Activated CD4-positive, alpha-beta T cell treated with anti-CD3 and anti-CD28 coated beads, Interleukin-2, amount 50 U/mL, for 4 hours (primary cell): ENCODE measurements at regions not wholly inside any gene's neighbourhood (a gene's known extent, or its start where the extent isn't known, plus 50 kb on each side); places are given as distances from the start of the nearest gene placed in this dataset.

Experiments used
- DNase-seq, 2 experiments: peaks; one replicate each; pipeline ENCODE4 v3.0.0-alpha.2; 2020

DNA sequence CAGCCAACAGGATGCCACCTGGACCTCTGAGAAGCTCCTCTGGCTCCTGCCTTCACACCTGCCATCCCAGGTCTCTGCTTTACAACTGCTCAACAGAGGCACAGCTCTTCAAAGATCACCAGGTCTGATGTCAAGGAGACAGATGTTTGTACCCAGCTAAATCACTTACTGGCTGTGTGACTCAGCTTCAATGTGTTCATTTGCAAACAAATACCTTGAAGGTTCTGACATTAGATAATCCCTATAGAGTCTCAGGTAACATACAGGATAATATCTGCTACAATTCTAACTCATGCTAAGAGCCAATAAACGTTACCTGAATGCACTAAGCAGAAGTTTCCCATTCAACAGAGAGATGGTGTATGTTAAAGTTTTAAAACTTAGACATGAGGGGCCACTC, 163.4 kb upstream of the IGF1R start:
- DNase-seq: no peak

DNA sequence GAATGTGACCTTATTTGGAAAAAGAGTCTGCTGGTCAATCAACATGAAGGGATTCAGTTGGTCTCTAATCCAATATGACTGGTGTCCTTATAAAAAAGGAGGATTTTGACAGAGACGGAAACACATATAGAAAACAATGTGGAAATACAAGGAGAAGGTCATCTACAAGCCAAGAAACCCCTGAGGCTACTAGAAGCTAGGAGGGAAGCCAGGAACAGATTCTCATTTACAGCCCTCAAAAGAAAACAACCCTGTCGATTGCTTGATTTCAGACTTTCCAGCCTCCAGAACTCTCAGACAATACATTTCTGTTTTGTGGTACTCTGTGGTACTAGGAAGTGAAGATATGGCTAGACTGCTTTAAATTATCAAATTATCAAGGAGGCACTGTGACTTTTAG, 162.9 kb upstream of the IGF1R start:
- no peak for DNase-seq

GRCh38 chr15:98493966-98494511, 154.3 kb upstream of the IGF1R start:
- DNase-seq: no peak

DNA sequence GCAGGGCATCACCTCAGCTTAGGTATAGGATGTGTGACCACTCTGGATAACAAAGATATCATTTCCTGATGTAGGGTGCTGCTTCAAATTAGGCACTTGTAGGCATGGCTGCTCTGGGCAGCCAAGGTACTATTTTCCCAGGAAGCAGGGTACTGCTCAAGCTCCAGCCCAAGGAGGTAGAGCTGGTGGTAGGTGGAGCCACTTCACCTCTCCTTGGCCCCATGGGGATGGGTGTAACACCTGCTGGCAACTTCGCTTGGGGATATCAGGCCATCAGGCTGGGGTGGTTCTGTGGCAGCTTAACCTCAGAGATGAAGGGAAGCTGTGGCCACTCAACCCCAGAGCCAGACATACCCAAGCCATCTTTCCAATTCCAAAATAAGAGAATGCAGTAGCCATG, 147.1 kb upstream of the IGF1R start:
- DNase-seq: no peak

- DNase-seq: no peak
Observed at GRCh38 chr15:98501632-98502031, 146.7 kb upstream of the IGF1R start.

DNA sequence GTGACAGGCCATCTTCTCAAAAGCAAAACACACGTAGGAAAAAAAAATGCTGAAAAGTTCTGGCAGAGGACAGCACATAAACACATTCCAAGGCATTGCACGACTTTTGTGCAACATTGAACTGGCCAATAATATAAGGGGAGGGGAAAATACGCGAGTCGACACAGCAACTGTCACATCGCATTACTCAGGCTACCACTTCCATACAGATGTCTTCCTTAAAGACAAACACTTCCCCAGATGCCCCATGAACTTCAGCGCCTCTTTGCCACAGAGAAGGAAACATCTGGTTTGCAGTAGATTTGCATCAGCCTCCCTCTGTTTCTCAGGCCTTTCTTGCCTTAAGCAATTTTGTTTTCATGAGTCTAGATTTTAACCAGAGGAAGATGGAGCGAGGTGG, 144.4 kb upstream of the IGF1R start:
- no peak for DNase-seq

DNA sequence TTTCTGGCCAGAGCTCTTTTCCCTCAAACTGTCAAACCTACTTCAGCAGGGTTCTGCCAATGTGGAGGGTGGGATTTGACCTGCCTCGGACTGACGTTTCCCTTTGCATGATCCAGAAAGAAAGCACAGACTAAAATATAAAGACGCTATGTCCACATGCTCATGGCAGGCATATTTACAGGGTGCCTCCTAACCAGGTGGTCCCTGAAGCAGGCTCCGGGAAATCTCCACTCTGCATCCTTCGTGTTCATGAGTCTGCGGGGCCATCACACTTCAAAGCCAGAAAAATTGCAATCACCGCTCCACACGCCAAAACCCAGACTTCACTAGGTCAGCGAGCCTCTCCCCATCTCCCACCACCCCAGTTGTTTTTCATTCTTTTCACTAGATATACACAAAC, 143.3 kb upstream of the IGF1R start:
- no peak for DNase-seq

DNA sequence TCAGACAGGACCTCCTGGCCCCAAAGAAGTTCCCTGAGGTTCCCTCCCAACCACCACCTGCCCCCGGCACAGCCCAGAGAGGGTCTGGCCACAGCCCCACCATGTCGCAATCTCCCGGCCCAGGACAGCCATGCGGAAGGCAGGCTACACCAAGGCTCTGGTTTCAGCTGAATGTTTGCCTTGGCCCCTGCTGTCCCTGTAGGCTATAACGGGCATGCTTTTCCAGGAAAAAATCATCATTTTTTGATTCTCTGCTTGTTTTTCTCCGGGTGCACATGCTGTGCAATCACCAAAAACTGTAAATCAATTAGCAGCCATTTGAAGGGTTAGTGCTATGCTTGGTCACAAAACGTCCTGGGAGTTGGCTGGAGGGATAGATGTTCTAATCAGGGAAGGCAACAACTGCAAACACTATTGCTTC, 142.7 kb upstream of the IGF1R start:
- DNase-seq: no peak

GRCh38 chr15:98506172-98506571, 142.2 kb upstream of the IGF1R start:
- no peak for DNase-seq

GRCh38 chr15:98506711-98507110, 141.6 kb upstream of the IGF1R start:
- no peak for DNase-seq

GRCh38 chr15:98513428-98513986, 134.8 kb upstream of the IGF1R start:
- DNase-seq: no peak

- no peak for DNase-seq
Observed at GRCh38 chr15:98514034-98514622, 134.2 kb upstream of the IGF1R start.

GRCh38 chr15:98518823-98519561, 129.3 kb upstream of the IGF1R start:
- DNase-seq: peak; percentile 20 to 32

DNA sequence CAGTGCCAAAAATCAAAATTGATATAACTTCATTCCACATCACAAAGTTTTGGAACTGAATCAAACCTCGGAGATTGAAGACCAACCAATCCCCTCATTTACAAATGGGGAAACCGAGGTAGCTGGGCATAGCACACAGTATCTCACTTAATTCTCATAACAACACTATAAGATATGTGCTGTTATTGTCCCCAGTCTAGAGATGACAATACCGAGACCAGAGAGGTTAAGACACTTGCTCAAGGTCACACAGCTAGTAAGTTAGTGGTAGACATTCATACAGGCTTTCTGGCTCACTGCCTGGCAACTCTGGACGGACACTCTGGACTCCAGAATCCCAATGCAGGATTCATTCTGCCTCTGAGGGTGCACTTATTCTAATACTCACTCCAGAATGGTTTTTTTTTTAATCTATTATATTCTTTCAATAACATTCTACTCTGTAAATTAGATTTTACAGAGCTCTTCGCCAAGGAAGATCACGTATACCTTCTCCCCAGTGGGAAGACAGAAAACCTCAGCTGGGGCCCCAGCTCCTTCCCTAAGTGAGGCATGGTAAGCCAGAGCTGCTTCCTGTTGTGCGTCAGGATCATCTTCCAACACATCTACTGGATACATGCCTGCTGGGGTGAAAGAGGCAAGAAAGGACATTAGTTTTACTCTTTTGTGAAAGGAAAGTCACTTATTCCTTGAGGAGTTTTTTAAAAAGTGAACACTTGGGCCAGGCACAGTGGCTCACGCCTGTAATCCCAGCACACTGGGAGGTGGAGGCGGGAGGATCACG, 128.4 kb upstream of the IGF1R start:
- DNase-seq: no peak

- no peak for DNase-seq
Observed at GRCh38 chr15:98522127-98522526, 126.2 kb upstream of the IGF1R start.

GRCh38 chr15:98523912-98524662, 124.3 kb upstream of the IGF1R start:
- no peak for DNase-seq

DNA sequence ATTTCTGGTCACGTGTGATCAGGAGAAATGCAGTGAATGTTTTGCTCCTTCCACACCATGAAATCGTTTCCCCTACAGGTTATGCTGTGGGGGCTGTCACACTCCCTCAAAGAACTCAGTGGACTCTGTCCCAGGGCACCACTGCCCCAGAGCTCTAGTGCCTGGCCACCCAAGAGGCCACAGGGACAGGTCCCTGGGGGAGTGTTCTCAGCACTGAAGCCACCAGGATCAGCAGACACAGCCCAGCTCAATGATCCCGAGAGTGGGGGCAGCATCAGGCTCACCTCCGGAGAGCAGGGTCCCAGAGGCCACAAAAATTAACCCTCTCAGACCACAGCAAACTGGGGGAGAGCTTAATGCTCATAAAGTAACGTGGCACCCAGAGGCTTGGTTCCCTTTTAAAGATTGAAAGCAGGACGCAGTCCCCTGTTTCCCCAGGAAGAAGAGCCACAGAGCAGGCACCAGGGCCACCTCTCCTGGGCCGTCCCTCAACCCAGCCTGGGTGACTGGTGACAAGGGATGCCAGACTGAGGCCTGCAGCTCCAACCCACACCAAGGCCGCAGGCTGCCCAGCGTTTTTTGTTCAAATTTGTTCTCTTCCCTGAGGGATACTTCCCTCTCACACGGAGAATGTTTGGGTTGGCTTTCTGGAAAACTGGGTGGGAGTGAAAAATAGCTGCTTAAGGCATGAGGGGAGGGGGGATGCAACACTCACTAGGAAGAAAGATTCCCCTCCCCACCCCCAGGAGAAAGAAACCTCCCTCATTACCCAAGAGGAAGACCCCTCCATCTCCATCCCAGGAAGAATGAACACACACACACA, 123.3 kb upstream of the IGF1R start:
- no peak for DNase-seq

DNA sequence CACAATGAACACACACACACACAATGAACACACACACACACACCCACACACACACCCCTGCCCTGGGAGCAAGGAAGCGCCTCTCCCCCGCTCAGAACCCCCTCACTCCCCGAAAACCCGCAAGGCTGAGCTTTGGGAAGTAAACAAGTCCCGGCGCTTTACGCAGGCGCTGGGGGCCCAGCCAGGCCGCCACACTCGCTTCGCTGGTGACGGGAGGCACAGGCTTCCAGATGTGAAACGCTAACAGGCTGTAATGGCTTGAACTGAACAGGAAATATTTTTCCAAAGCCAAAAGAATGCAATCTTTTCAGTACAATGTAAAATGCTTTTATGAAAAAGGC, 122.7 kb upstream of the IGF1R start:
- no peak for DNase-seq

DNA sequence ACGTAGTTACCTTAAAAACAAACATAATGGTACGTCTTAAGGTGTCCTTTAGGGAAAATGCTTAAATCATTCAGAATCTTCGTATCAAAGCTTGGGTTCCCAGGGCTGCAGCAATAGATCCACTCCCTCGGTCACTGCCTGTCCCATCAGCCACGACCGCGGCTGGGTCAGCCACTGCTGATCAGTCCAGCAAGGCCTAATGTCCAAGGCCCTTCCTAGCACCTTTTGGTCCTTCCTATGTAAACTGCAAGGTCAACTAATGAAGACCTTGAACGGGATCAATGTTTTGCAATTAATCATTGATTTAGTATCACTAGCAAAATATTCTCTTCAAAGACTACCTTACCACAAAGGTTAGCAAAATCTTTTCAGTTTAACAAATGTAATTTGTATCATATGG, 122.2 kb upstream of the IGF1R start:
- no peak for DNase-seq

DNA sequence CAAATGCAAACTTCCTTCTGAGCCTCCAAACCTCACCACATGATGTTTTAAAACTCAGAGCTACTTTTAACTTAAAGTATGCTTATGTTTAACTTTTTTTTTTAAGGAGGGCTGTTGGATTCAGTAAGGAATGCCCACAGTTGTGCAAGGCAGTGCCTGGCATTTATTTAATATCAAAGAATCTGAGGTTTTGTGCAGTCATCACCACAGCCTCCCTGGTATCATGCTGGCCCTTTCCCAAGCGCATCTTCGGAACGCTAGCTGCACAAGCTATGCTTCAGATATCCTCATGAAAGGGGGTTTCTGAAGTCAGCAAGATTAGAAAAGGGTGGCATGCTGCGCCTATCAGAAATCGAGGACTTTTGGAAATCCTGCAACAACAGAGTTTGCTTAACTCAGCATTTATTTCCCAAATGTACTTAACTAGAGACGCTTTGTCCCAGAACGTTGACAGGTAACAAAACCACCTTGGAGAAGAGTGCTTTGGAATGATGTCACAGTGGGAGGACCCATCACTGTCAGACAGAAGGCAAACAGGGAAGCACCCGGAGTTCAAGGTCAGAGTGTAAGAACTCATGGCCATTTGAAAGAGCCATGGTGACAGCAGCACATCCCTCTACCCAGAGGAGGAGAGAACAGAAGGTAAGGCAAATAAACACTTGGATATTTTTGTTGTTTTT, 120.2 kb upstream of the IGF1R start:
- DNase-seq: no peak
